WTC11 (cell line): ENCODE measurements at regions not wholly inside any gene's neighbourhood (a gene's known extent, or its start where the extent isn't known, plus 50 kb on each side); places are given as distances from the start of the nearest gene placed in this dataset.

Source experiments
- ATAC-seq: fragments of 200-7000 bp; cut with Tn5 transposase; 2 replicates; pipeline ENCODE4 v1.10.0; 2021; ENCODE audit warnings: mild to moderate bottlenecking, moderate library complexity
- CTCF ChIA-PET: fragments of 300-600 bp; sonication (Branson Sonifier 250); formaldehyde crosslinking; loops from one replicate; lab custom pipeline; 2021; ENCODE audit warnings: antibody characterized with exemption; lab: Charles Lee
- POLR2A ChIA-PET: fragments of 350-600 bp; sonication (Branson Sonifier 250); formaldehyde crosslinking; loops from one replicate; lab custom pipeline; 2021; ENCODE audit warnings: antibody characterized with exemption; lab: Charles Lee
- DNase-seq: peaks from one replicate; pipeline ENCODE4 v3.0.0; 2021; ENCODE audit warnings: low spot score
- H3K27ac Mint-ChIP-seq: 2 replicates; pipeline ENCODE4 v1.8.0; 2021; ENCODE audit warnings: mixed read lengths
- H3K27me3 Mint-ChIP-seq: 2 replicates; pipeline ENCODE4 v1.8.0; 2021; ENCODE audit warnings: low read depth, mild to moderate bottlenecking, moderate library complexity, mixed read lengths
- H3K36me3 Mint-ChIP-seq: 2 replicates; pipeline ENCODE4 v1.8.0; 2021; ENCODE audit warnings: mixed read lengths
- H3K4me1 Mint-ChIP-seq: 2 replicates; pipeline ENCODE4 v1.8.0; 2022; ENCODE audit warnings: mixed read lengths
- H3K4me3 Mint-ChIP-seq: 2 replicates; pipeline ENCODE4 v1.8.0; 2021; ENCODE audit warnings: mild to moderate bottlenecking, moderate library complexity, mixed read lengths
- H3K9me3 Mint-ChIP-seq: 2 replicates; pipeline ENCODE4 v1.8.0; 2021; ENCODE audit warnings: mixed read lengths
- ATF1 ChIP-seq: sonication (generic); formaldehyde crosslinking; IDR thresholded peaks from 2 replicates; pipeline ENCODE4 v1.8.1; 2023; ENCODE audit warnings: mild to moderate bottlenecking, moderate library complexity, missing genetic modification reagents
- ELF4 ChIP-seq: sonication (generic); formaldehyde crosslinking; IDR thresholded peaks from 2 replicates; pipeline ENCODE4 v1.8.1; 2022; ENCODE audit warnings: low read depth, mild to moderate bottlenecking, moderate library complexity, missing genetic modification reagents
- FOXJ3 ChIP-seq: sonication (generic); formaldehyde crosslinking; IDR thresholded peaks from 2 replicates; pipeline ENCODE4 v1.9.0; 2021; ENCODE audit warnings: missing genetic modification reagents, mild to moderate bottlenecking, borderline replicate concordance
- HMGA2 ChIP-seq: fragments of 250-450 bp; sonication (Bioruptor Pico); IDR thresholded peaks from 2 replicates; pipeline ENCODE4 v1.4.0; 2021; ENCODE audit warnings: mild to moderate bottlenecking, moderate library complexity
- JUN ChIP-seq: sonication (generic); formaldehyde crosslinking; IDR thresholded peaks from 2 replicates; pipeline ENCODE4 v1.8.0; 2023; ENCODE audit warnings: mild to moderate bottlenecking, missing genetic modification reagents
- MXD4 ChIP-seq: fragments of 250-450 bp; sonication (Bioruptor Pico); IDR thresholded peaks from 2 replicates; pipeline ENCODE4 v1.8.0; 2021; ENCODE audit warnings: mild to moderate bottlenecking, moderate library complexity, borderline replicate concordance
- MYBL2 ChIP-seq: sonication (generic); formaldehyde crosslinking; IDR thresholded peaks from 2 replicates; pipeline ENCODE4 v1.8.1; 2023; ENCODE audit warnings: mild to moderate bottlenecking, moderate library complexity, missing genetic modification reagents
- TEAD4 ChIP-seq: sonication (generic); formaldehyde crosslinking; IDR thresholded peaks from 2 replicates; pipeline ENCODE4 v1.8.0; 2022; ENCODE audit warnings: mild to moderate bottlenecking, missing genetic modification reagents
- ZNF671 ChIP-seq: fragments of 250-450 bp; sonication (Bioruptor Pico); IDR thresholded peaks from 2 replicates; pipeline ENCODE4 v1.8.0; 2021; ENCODE audit warnings: mild to moderate bottlenecking
- TF ChIP-seq, protein P1 (sequence below): sonication (generic); formaldehyde crosslinking; IDR thresholded peaks from 2 replicates; pipeline ENCODE4 v1.8.0; 2023; ENCODE audit warnings: missing genetic modification reagents
- TF ChIP-seq, protein P2 (sequence below): fragments of 250-450 bp; sonication (Bioruptor Pico); IDR thresholded peaks from 2 replicates; pipeline ENCODE4 v1.9.0; 2021; ENCODE audit warnings: mild to moderate bottlenecking
- TF ChIP-seq, protein P3 (sequence below): sonication (generic); formaldehyde crosslinking; IDR thresholded peaks from 2 replicates; pipeline ENCODE4 v1.8.0; 2023; ENCODE audit warnings: missing genetic modification reagents, mild to moderate bottlenecking, borderline replicate concordance

DNA sequence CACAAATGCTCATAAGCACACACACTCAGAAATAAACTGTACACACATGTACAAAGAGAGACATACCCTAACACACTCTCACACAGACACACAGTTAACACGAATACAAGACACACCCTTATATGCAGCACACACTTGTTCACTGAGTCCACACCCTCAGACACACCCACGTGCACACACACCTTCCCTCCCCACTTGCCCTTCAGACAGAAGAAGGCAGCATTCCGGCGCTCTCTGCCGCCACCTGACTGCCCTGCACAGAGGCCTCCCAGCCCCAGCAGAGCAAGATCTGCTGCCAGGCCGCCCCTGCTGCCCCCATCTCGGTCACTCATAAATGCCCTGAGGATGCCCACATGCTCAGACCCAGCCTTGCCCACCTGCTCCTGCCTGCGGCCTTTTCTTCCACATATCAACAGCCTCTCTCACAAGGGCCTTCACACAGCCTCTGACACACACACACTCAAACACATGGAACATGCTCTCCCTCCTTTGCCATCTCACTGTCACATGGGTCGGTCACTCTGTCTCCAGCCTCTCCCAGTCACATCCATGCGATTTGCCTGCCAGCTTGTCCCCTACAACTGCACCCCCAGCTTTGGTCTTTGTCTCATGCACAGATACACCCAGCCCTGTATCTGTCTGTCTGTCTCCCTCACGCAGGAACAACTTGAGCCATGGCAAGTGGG is 71.1 kb downstream of the EPHB3 start:
- Mint-ChIP-seq H3K27me3 (peaks cover 8% of the 10 kb centered on the region), H3K27ac (no peak overlapping the region), H3K36me3 (no peaks in the 10 kb centered on the region), H3K4me1 (peaks cover 68% of the 10 kb centered on the region), H3K4me3 (no peak overlapping the region), H3K9me3 (no peaks in the 10 kb centered on the region)
- TF ChIP-seq ZNF671 (CRISPR knock-in tag) (no peak), TEAD4 (CRISPR knock-in tag) (no peak), FOXJ3 (CRISPR knock-in tag) (no peak), MXD4 (CRISPR knock-in tag) (no peak), HMGA2 (CRISPR knock-in tag) (no peak), ELF4 (CRISPR knock-in tag) (no peak), MYBL2 (CRISPR knock-in tag) (no peak), ATF1 (CRISPR knock-in tag) (no peak), JUN (CRISPR knock-in tag) (no peak)
- TF ChIP-seq, protein P1, sequence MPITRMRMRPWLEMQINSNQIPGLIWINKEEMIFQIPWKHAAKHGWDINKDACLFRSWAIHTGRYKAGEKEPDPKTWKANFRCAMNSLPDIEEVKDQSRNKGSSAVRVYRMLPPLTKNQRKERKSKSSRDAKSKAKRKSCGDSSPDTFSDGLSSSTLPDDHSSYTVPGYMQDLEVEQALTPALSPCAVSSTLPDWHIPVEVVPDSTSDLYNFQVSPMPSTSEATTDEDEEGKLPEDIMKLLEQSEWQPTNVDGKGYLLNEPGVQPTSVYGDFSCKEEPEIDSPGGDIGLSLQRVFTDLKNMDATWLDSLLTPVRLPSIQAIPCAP (CRISPR knock-in tag): no peak
- TF ChIP-seq, protein P2, sequence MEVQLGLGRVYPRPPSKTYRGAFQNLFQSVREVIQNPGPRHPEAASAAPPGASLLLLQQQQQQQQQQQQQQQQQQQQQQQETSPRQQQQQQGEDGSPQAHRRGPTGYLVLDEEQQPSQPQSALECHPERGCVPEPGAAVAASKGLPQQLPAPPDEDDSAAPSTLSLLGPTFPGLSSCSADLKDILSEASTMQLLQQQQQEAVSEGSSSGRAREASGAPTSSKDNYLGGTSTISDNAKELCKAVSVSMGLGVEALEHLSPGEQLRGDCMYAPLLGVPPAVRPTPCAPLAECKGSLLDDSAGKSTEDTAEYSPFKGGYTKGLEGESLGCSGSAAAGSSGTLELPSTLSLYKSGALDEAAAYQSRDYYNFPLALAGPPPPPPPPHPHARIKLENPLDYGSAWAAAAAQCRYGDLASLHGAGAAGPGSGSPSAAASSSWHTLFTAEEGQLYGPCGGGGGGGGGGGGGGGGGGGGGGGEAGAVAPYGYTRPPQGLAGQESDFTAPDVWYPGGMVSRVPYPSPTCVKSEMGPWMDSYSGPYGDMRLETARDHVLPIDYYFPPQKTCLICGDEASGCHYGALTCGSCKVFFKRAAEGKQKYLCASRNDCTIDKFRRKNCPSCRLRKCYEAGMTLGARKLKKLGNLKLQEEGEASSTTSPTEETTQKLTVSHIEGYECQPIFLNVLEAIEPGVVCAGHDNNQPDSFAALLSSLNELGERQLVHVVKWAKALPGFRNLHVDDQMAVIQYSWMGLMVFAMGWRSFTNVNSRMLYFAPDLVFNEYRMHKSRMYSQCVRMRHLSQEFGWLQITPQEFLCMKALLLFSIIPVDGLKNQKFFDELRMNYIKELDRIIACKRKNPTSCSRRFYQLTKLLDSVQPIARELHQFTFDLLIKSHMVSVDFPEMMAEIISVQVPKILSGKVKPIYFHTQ (CRISPR knock-in tag): no peak
- TF ChIP-seq, protein P3, sequence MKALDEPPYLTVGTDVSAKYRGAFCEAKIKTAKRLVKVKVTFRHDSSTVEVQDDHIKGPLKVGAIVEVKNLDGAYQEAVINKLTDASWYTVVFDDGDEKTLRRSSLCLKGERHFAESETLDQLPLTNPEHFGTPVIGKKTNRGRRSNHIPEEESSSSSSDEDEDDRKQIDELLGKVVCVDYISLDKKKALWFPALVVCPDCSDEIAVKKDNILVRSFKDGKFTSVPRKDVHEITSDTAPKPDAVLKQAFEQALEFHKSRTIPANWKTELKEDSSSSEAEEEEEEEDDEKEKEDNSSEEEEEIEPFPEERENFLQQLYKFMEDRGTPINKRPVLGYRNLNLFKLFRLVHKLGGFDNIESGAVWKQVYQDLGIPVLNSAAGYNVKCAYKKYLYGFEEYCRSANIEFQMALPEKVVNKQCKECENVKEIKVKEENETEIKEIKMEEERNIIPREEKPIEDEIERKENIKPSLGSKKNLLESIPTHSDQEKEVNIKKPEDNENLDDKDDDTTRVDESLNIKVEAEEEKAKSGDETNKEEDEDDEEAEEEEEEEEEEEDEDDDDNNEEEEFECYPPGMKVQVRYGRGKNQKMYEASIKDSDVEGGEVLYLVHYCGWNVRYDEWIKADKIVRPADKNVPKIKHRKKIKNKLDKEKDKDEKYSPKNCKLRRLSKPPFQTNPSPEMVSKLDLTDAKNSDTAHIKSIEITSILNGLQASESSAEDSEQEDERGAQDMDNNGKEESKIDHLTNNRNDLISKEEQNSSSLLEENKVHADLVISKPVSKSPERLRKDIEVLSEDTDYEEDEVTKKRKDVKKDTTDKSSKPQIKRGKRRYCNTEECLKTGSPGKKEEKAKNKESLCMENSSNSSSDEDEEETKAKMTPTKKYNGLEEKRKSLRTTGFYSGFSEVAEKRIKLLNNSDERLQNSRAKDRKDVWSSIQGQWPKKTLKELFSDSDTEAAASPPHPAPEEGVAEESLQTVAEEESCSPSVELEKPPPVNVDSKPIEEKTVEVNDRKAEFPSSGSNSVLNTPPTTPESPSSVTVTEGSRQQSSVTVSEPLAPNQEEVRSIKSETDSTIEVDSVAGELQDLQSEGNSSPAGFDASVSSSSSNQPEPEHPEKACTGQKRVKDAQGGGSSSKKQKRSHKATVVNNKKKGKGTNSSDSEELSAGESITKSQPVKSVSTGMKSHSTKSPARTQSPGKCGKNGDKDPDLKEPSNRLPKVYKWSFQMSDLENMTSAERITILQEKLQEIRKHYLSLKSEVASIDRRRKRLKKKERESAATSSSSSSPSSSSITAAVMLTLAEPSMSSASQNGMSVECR (CRISPR knock-in tag): no peak
- no peak for ATAC-seq
- ChIA-PET CTCF (interaction anchor here (1.3 to 1.6 kb wide), 3 partner anchors 72 to 116 kb away, joined by 3 to 9 read pairs (median 3); partner anchors contain the start of gene EPHB3), POLR2A (no interaction called here)
- no peak for DNase-seq
